Posterior vena cava (tissue), 2 donors: ENCODE measurements at regions not wholly inside any gene's neighbourhood (a gene's known extent, or its start where the extent isn't known, plus 50 kb on each side); places are given as distances from the start of the nearest gene placed in this dataset.
A peak's percentile ranks its signal among the peaks of the same experiment; 100 is the strongest.

Experiments used
- DNase-seq: peaks from one replicate; pipeline ENCODE4 v3.0.0-alpha.2; 2020; ENCODE audit warnings: low spot score
- intact Hi-C, 2 donors: fragments of 100-400 bp; cut with DNase I; formaldehyde crosslinking; loops; one replicate each; pipeline versions ENCODE4 v1.14.1 to v1.14.2; 2022 to 2023
- donor health status: DM: yes; HTN: yes; CAD: no.
- donor health status: DM: yes; HTN: yes; CAD: no.

GRCh38 chr6:1130709-1131108 is 181.2 kb upstream of the FOXQ1 start:
- intact Hi-C loops, result no loop called here
- no peak for DNase-seq

DNA sequence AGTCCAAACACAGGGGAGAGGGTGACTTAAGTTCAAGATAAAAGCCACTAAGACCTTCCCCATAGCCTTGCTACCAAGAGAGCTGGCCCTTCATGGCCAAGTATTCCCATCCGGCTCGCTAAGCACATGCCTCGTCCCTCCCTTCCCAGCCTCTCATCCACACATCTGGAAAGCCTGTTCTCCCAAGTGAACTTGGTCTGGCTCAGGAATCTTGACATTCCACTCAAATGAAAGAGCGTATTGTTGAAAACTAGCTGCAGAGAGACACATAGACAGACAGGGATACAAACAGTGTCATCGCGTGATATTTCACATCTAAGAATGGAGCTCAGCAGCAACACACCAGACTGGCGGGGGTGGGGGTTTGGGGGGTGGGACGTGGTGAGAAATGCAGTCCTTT is 182.8 kb upstream of the FOXQ1 start:
- no peak for DNase-seq
- intact Hi-C loops, result no loop called here

GRCh38 chr6:1127597-1128288 is 184.2 kb upstream of the FOXQ1 start:
- intact Hi-C loops, result no loop called here
- peak; percentile 67 for DNase-seq

GRCh38 chr6:1127129-1127528 is 184.8 kb upstream of the FOXQ1 start:
- DNase-seq, result no peak
- intact Hi-C loops, result no loop called here

GRCh38 chr6:1126036-1126435 is 185.9 kb upstream of the FOXQ1 start:
- no peak for DNase-seq
- intact Hi-C loops, result no loop called here

DNA sequence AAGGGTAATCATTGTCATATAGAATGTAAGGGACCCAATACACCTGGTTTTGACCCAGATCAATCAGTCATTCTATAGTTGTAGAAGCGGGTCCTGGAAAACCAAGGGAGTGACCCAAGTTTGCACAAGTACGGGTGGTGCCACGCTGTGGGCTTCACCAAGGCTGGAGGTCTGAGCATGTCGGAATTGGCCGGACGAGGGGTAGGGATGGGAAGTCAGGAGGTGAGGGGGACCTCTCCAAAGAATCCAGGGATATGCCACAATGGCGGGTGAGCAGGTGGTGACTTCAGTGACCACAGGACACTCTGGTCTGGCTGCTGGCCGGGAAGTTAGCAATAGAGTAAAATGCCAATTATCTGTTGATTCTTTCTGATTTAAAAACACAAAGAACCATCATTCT is 186.6 kb upstream of the FOXQ1 start:
- intact Hi-C loops, result no loop called here
- peak; percentile 60 for DNase-seq

DNA sequence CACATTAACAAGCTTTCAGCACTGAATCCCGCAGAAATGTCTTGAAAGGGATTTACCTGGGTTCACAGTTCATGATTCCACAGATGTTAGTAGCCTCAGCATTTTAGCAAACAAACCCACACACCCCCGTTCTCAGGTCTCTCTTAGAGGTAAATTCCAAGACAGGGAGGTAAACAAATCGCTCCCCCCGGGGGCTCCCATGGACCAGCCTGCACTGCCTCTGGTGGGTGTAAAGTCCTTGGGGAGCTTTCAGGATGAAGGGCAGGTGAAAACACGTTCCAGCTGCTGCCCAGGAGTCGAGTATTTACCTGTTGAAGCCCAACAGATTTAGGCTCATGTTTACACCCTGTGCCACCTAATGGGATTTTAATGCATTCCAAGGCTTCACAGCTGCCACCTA is 187.0 kb upstream of the FOXQ1 start:
- intact Hi-C loops, result no loop called here
- DNase-seq, result no peak

DNA sequence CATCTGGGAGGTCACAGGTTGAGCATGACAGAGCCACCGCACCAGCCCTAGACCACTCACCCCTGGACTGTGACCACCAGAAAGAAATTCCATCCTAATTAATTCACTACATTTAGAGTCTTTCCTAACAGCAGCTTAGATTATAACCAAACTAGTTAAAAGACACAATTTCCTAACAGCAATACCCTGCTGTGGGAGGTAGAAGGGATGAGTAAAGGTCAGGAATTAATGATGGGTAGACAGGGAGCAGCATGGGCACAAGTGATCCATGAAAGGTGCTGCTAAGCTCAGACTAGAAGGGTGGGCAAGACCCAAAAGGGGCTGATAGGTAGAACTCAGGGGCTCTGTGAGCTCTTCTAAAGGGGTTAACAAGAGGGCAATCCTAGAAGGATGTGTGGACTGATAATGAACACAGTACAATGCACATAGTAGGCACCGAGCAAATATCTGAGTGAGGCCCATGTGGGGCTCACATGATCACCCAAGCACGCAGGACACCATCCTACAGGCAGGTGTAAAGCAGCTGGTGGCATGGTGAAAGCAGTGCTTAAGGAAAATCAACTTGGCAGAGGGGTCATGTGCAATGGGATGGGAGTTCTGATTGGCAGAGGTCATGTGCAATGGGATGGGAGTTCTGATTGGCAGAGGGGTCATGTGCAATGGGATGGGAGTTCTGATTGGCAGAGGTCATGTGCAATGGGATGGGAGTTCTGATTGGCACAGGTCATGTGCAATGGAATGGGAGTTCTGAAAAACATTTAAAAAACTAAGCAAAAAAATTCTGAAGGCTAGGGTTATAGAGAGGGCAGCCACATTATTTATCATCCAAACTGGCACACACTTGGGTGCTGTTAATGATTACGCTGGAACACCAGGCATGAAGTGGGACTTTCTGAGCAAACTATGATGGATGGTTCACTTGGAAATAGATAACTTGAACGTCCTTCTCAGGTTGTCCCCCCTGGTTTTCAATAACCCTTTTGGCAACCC is 188.2 kb upstream of the FOXQ1 start:
- intact Hi-C loops, result no loop called here
- DNase-seq, result no peak

DNA sequence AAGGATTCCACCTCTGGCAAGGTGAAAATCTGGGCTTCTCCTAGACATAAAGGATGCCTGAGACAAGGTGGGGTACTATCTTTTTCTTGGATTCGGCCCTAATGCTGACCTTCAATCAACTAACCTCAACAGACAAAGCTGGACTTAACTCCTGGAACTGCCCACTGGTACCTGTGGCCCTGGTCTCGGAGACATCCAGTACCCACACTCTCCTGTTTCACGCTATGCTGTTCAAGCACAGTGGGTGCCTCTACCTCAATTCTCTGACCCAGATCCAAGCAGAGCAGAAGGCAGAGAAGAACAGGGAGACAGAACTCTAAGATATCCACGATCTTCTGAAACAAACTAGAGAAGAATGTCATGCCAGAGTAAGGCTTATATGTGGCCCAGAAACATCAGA is 189.8 kb upstream of the FOXQ1 start:
- intact Hi-C loops, result no loop called here

GRCh38 chr6:1118287-1118647 is 193.6 kb upstream of the FOXQ1 start:
- intact Hi-C loops, result no loop called here
- DNase-seq, result no peak

More for the DNA sequence above, 189.8 kb upstream of the FOXQ1 start:
- DNase-seq, result no peak

GRCh38 chr6:1117530-1118286 is 194.2 kb upstream of the FOXQ1 start:
- intact Hi-C loops, result no loop called here
- no peak for DNase-seq

DNA sequence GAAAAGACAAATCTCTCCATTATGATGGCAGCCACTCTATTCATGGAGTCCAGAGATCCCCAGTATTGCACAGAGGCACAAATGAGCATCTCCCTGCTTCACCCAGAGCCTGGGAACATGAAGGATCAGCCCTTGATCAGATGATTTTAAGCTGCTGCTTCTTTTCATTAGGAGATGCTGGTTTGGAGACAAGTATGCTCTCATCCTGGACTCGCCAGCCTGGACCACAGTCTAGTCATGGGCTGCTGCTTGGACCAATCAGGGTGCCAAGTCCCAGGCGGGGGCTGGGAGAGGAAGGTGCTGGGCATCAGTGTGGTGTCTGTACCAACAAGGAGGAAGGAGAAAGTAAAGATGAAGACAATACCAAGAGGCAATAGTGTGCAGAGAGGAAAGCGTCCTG is 195.7 kb upstream of the FOXQ1 start:
- intact Hi-C loops, result no loop called here

DNA sequence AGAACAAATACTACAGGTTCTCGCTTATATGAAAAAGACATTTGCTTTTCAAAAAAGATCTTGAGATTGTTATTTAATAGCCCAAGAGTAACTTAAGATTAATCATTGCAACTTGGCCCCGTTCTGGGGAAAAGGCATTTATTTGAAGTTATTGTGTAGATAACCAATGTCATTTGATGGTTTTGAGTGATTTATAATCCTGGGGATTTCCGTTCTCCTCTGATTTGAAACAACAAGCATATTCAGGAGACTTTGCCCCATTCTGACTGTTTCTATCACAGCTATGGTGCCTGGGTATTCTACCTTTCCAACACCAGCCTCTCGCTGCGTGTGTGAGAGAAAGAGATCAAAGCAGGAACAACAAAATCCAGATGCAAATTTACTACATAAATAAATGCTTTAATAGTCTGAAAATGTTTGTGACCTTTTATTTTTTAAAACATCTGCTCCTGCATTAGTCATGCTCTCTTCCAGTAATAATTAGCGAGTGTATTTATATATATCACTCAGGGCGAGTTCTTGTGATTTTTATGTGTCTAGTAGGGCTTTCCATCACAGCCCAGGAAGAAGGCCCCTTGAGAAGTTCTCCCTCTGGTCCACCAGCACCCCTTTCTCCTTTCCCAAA is 197.9 kb upstream of the FOXQ1 start:
- no peak for DNase-seq
- intact Hi-C loops, result no loop called here

More for the DNA sequence above, 195.7 kb upstream of the FOXQ1 start:
- no peak for DNase-seq

- intact Hi-C loops, result no loop called here
- DNase-seq, result no peak
Measured at GRCh38 chr6:1111361-1111760, 200.5 kb upstream of the FOXQ1 start.

DNA sequence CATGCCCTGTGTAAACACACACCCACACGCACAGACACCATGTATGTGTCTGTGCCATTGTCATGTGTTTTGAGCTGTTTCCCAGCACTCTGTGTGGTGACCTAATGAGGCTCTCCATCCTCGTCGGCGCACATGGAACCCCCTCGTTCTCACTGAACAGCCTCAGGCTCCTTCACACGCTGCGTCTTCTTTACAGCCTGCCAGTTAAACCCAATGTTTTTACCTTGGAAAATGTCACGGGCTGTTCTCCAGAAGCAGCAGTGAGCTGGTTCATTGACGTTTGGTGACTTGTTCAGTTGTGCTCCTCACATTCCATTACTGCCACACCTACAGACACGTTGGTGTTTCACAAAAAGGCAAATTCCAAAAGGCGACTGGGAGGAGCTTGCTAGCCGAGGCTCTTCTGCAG is 201.0 kb upstream of the FOXQ1 start:
- intact Hi-C loops, result no loop called here
- DNase-seq, result no peak

- intact Hi-C loops, result no loop called here
- DNase-seq, result no peak
Measured at GRCh38 chr6:1110164-1110563, 201.7 kb upstream of the FOXQ1 start.

GRCh38 chr6:1109134-1109533 is 202.8 kb upstream of the FOXQ1 start:
- no peak for DNase-seq
- intact Hi-C loops, result loop anchor here in 1 of 2 donors (2.0 kb wide), 1 partner anchor 76 kb away; no protein-coding TSS in a partner anchor

DNA sequence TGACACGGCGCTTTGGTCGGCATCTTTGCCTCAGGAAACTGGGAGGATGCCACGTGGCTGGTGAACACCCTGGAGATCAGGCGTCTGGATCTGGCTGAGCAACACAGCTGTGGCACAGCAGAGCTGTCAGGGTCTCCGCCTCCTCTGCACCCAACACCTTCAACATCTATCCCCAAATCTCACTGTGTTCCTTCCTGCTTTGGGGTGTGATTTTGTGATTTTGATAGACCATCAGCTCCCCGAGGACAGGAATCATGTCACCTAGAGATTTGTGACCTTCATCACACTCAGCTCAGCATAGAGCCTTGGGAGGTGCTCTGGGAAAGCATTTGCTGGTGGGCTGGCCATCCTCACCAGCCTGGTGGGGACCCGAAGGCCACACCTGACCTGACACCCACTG is 203.7 kb upstream of the FOXQ1 start:
- intact Hi-C loops, result loop anchor here in 1 of 2 donors (2.0 kb wide), 1 partner anchor 77 kb away; no protein-coding TSS in a partner anchor
- no peak for DNase-seq

- DNase-seq, result no peak
- intact Hi-C loops, result no loop called here
Measured at GRCh38 chr6:1107578-1107977, 204.3 kb upstream of the FOXQ1 start.
